HG03558 (cell line): ENCODE measurements at regions not wholly inside any gene's neighbourhood (a gene's known extent, or its start where the extent isn't known, plus 50 kb on each side); places are given as distances from the start of the nearest gene placed in this dataset.
"Not testable (repeated sequence)": the region's sequence is repeated elsewhere in the genome, so short reads cannot be mapped to it uniquely, and the experiment has no call there.

Source experiments
- ATAC-seq: cut with Tn5 transposase; IDR thresholded peaks from one replicate; pipeline ENCODE4 v1.9.1; 2021; ENCODE audit warnings: moderate number of reproducible peaks; ENCODE audit not compliant: unreplicated experiment; ENCODE audit errors: extremely low read depth

GRCh38 chr4:128690011-128690410 is 119.5 kb upstream of the JADE1 start:
- no peak for ATAC-seq

- no peak for ATAC-seq
These were observed 120.6 kb upstream of the JADE1 start for GRCh38 chr4:128688846-128689437.

GRCh38 chr4:128688033-128688721 is 121.3 kb upstream of the JADE1 start:
- ATAC-seq, result no peak

- no peak for ATAC-seq
These were observed 122.7 kb upstream of the JADE1 start for GRCh38 chr4:128686810-128687209.

GRCh38 chr4:128686032-128686465 is 123.5 kb upstream of the JADE1 start:
- ATAC-seq, result no peak

GRCh38 chr4:128684016-128684415 is 125.5 kb upstream of the JADE1 start:
- no peak for ATAC-seq

GRCh38 chr4:128682942-128683666 is 126.4 kb upstream of the JADE1 start:
- no peak for ATAC-seq

GRCh38 chr4:128676095-128676494 is 133.4 kb upstream of the JADE1 start:
- ATAC-seq, result no peak

GRCh38 chr4:128675083-128675482 is 134.4 kb upstream of the JADE1 start:
- ATAC-seq, result peak; percentile 90

GRCh38 chr4:128673159-128673558 is 136.3 kb upstream of the JADE1 start:
- ATAC-seq, result not testable (repeated sequence)

- ATAC-seq, result not testable (repeated sequence)
These were observed 136.9 kb upstream of the JADE1 start for GRCh38 chr4:128672596-128672995.

GRCh38 chr4:128670513-128670912 is 139.0 kb upstream of the JADE1 start:
- no peak for ATAC-seq

- ATAC-seq, result no peak
These were observed 140.9 kb upstream of the JADE1 start for GRCh38 chr4:128668566-128668965.

- ATAC-seq, result no peak
These were observed 144.0 kb upstream of the JADE1 start for GRCh38 chr4:128665514-128665913.

GRCh38 chr4:128663325-128663724 is 146.2 kb upstream of the JADE1 start:
- no peak for ATAC-seq

- no peak for ATAC-seq
These were observed 148.0 kb upstream of the JADE1 start for GRCh38 chr4:128661479-128661878.

GRCh38 chr4:128660361-128661215 is 148.9 kb upstream of the JADE1 start:
- no peak for ATAC-seq

GRCh38 chr4:128658214-128658631 is 151.3 kb upstream of the JADE1 start:
- no peak for ATAC-seq

GRCh38 chr4:128657638-128658037 is 151.9 kb upstream of the JADE1 start:
- no peak for ATAC-seq

- no peak for ATAC-seq
These were observed 155.0 kb upstream of the JADE1 start for GRCh38 chr4:128654465-128654864.
